ENCODE measurements at regions not wholly inside any gene's neighbourhood (a gene's known extent, or its start where the extent isn't known, plus 50 kb on each side); places are given as distances from the start of the nearest gene placed in this dataset.

- TF ChIP-seq TAF1 (IDR thresholded peaks at IDR 0.05; ENCODE audit: low read depth): no peak
- no peak for TF ChIP-seq CEBPB (IDR thresholded peaks at IDR 0.05)
- no peak for TF ChIP-seq EP300 (IDR thresholded peaks at IDR 0.05; ENCODE audit: borderline replicate concordance)
- TF ChIP-seq CREB1 (IDR thresholded peaks at IDR 0.05; ENCODE audit: low read depth): no peak
- no peak for TF ChIP-seq TCF12 (IDR thresholded peaks at IDR 0.05; ENCODE audit: low read depth)
- TF ChIP-seq YY1 (IDR thresholded peaks at IDR 0.05; ENCODE audit: low read depth): no peak
- no peak for TF ChIP-seq FOXM1 (IDR thresholded peaks at IDR 0.05; ENCODE audit: borderline replicate concordance, low read depth)
- no peak for TF ChIP-seq ZBTB7A (IDR thresholded peaks at IDR 0.05; ENCODE audit: low read depth)
- TF ChIP-seq MAX (IDR thresholded peaks at IDR 0.05): no peak
Measured at GRCh38 chr4:71275004-71275403, 63.8 kb upstream of the SLC4A4 start.
